ENCODE measurements at regions not wholly inside any gene's neighbourhood (a gene's known extent, or its start where the extent isn't known, plus 50 kb on each side); places are given as distances from the start of the nearest gene placed in this dataset.

GRCh38 chr3:11705049-11705448, 61.3 kb upstream of the VGLL4 start:
- Mint-ChIP-seq H3K27me3 (ENCODE audit: low read depth) (no peaks in the 10 kb centered on the region), H3K27ac (peak overlapping the region in 1 of 3 experiments; percentile 49; a peak in 1 of 7 replicates), H3K4me1 (peaks cover 7 to 12% of the 10 kb centered on the region in 2 experiments), H3K9me3 (peaks cover 4 to 5% of the 10 kb centered on the region in 2 experiments; a peak in 3 of 5 replicates), H3K36me3 (ENCODE audit: insufficient read depth in 1 of 3, low read depth in 3 of 3) (peaks cover 4 to 11% (median 4%) of the 10 kb centered on the region in 3 experiments), H3K4me3 (no peak overlapping the region)
- no peak overlapping the region for H2BK12ac ChIP-seq (ENCODE audit: insufficient read length, low read depth, low read length)
- H3K23me2 ChIP-seq (ENCODE audit: insufficient read length, low read depth, low read length, poor library complexity, severe bottlenecking): no peaks in the 10 kb centered on the region
- H3K56ac ChIP-seq (ENCODE audit: insufficient read length, low read depth, low read length): no peak overlapping the region
- no peak overlapping the region for H4K5ac ChIP-seq (ENCODE audit: insufficient read length, low read depth, low read length)
- H2AK5ac ChIP-seq (ENCODE audit: insufficient read length, low read length): no peak overlapping the region
- H4K91ac ChIP-seq (ENCODE audit: insufficient read length, low read depth, low read length): no peak overlapping the region
- H4K20me1 ChIP-seq (ENCODE audit: control insufficient read depth, insufficient read depth, insufficient read length): peaks cover 3% of the 10 kb centered on the region
- TF ChIP-seq CTCF (conservative IDR thresholded peaks at IDR 0.05): no peak
- no peak overlapping the region for H2BK15ac ChIP-seq (ENCODE audit: low read depth, low read length)
- no peaks in the 10 kb centered on the region for H3K27me3 ChIP-seq (ENCODE audit: insufficient read depth, low read length)
- H3K4ac ChIP-seq (ENCODE audit: low read depth, low read length): no peak overlapping the region
- no peak overlapping the region for H3T11ph ChIP-seq (ENCODE audit: low read length)
- H3K79me2 ChIP-seq (ENCODE audit: insufficient read depth, low read length): no peaks in the 10 kb centered on the region
- no peak overlapping the region for H3K4me2 ChIP-seq (ENCODE audit: insufficient read depth, insufficient read length, low read length)
- no peaks in the 10 kb centered on the region for H3K79me1 ChIP-seq (ENCODE audit: insufficient read depth, low read depth, low read length, poor library complexity, severe bottlenecking)
- no peak overlapping the region for H3K27ac ChIP-seq (ENCODE audit: insufficient read length, low read depth, low read length)
- H3K4me1 ChIP-seq (ENCODE audit: insufficient read depth, low read length): no peaks in the 10 kb centered on the region; the same call in 1 of the 2 replicates
- H2BK120ac ChIP-seq (ENCODE audit: low read depth, low read length, poor library complexity, severe bottlenecking): no peak overlapping the region
- H3K14ac ChIP-seq (ENCODE audit: insufficient read depth, low read length): no peak overlapping the region
- H3K23ac ChIP-seq (ENCODE audit: insufficient read length, low read depth, low read length): no peak overlapping the region
- H2BK20ac ChIP-seq (ENCODE audit: low read depth, low read length, poor library complexity, severe bottlenecking): no peak overlapping the region
- no peak overlapping the region for H4K8ac ChIP-seq (replicated peaks; ENCODE audit: insufficient read length, low read depth, low read length)
- no peaks in the 10 kb centered on the region for H3K9me3 ChIP-seq (ENCODE audit: control insufficient read depth, low read depth, low read length)
- no peak overlapping the region for H2AFZ ChIP-seq (ENCODE audit: low read length)
- no CpG with 5 or more reads among the region's 27 CpGs for WGBS (ENCODE audit: extremely low coverage, insufficient read length, low lambda C conversion rate)
- no peak overlapping the region for H3K18ac ChIP-seq (ENCODE audit: insufficient read length, low read depth, low read length)
- peak; percentile 41 for DNase-seq
- H3K9ac ChIP-seq (ENCODE audit: extremely low read depth, insufficient read length, low read length): no peak overlapping the region
- H2BK5ac ChIP-seq (ENCODE audit: insufficient read length, low read length): no peak overlapping the region

Measured in H9 (cell line).